LHCN-M2 (cell line): ENCODE measurements at regions not wholly inside any gene's neighbourhood (a gene's known extent, or its start where the extent isn't known, plus 50 kb on each side); places are given as distances from the start of the nearest gene placed in this dataset.

Source experiments
- DNase-seq: peaks from one replicate; pipeline ENCODE4 v3.0.0-alpha.2; 2012; ENCODE audit warnings: low read depth

- DNase-seq: no peak
These were observed 153.4 kb upstream of the PTCH1 start for GRCh38 chr9:95670122-95670521.

- DNase-seq: no peak
These were observed 152.5 kb upstream of the PTCH1 start for GRCh38 chr9:95669253-95669652.

- no peak for DNase-seq
These were observed 151.0 kb upstream of the PTCH1 start for GRCh38 chr9:95667789-95668188.

- DNase-seq: no peak
These were observed 150.0 kb upstream of the PTCH1 start for GRCh38 chr9:95666785-95667155.

GRCh38 chr9:95666096-95666784 lies 149.5 kb upstream of the PTCH1 start:
- no peak for DNase-seq

- DNase-seq: no peak
These were observed 136.5 kb upstream of the PTCH1 start for GRCh38 chr9:95653246-95653645.

- no peak for DNase-seq
These were observed 133.9 kb upstream of the PTCH1 start for GRCh38 chr9:95650720-95651119.

GRCh38 chr9:95649801-95650213 lies 133.0 kb upstream of the PTCH1 start:
- DNase-seq: no peak

- DNase-seq: no peak
These were observed 131.5 kb upstream of the PTCH1 start for GRCh38 chr9:95648225-95648624.

GRCh38 chr9:95645992-95646391 lies 129.2 kb upstream of the PTCH1 start:
- DNase-seq: peak; percentile 7

- DNase-seq: no peak
These were observed 128.8 kb upstream of the PTCH1 start for GRCh38 chr9:95645579-95645978.

- DNase-seq: no peak
These were observed 127.6 kb upstream of the PTCH1 start for GRCh38 chr9:95644377-95644776.

- no peak for DNase-seq
These were observed 126.8 kb upstream of the PTCH1 start for GRCh38 chr9:95643619-95644018.

GRCh38 chr9:95642189-95642588 lies 125.4 kb upstream of the PTCH1 start:
- DNase-seq: no peak

- DNase-seq: peak; percentile 46
These were observed 124.8 kb upstream of the PTCH1 start for GRCh38 chr9:95641586-95641985.

- DNase-seq: no peak
These were observed 123.6 kb upstream of the PTCH1 start for GRCh38 chr9:95640336-95640735.

GRCh38 chr9:95635986-95636671 lies 119.4 kb upstream of the PTCH1 start:
- no peak for DNase-seq

- no peak for DNase-seq
These were observed 117.8 kb upstream of the PTCH1 start for GRCh38 chr9:95634536-95634935.

- no peak for DNase-seq
These were observed 117.3 kb upstream of the PTCH1 start for GRCh38 chr9:95634114-95634513.

- no peak for DNase-seq
These were observed 112.8 kb upstream of the PTCH1 start for GRCh38 chr9:95629585-95629984.

- peak; percentile 15 for DNase-seq
These were observed 111.0 kb upstream of the PTCH1 start for GRCh38 chr9:95627802-95628201.

- DNase-seq: no peak
These were observed 110.3 kb upstream of the PTCH1 start for GRCh38 chr9:95626885-95627558.

- DNase-seq: no peak
These were observed 109.6 kb upstream of the PTCH1 start for GRCh38 chr9:95626341-95626740.
